ENCODE measurements at regions not wholly inside any gene's neighbourhood (a gene's known extent, or its start where the extent isn't known, plus 50 kb on each side); places are given as distances from the start of the nearest gene placed in this dataset.

DNA sequence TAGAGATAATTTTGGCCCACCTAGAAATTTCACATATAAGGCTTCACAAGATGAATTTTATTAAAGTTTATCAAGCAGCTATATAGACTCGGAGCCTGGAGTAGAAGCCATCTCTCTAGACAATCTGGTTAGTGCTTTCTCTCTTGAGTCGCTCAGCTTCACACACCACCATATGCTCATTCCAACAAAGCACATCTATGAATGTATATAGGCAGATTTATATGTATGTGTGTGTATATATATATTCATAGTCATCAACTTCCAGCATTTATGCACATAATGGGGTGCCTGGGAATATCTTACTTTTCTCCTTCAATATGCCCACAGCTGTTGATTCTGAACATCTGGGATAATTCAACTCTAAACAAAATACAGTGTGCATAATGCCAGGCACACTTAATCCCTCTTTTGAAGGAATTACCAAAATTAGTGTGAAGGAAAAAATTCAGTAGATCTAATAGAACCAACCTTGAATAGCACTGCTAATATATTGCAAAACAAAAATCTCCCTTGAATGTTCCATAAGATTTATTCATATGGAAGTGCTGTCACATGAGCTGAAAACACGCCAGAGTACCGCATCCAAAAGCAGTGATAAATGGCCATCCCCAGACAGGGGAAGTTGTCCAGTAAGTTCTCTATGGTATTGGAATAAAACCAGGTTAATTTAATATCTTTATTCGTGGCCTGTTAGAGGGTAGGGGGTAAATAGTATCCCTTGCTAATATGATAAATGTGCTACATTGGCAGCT lies 56.0 kb upstream of the MOCS2 start:
- H3K9ac ChIP-seq (ENCODE audit: low read length), result no peak overlapping the region
- H3K4me2 ChIP-seq (ENCODE audit: low read length), result no peak overlapping the region
- no peaks in the 10 kb centered on the region for H3K36me3 ChIP-seq (ENCODE audit: insufficient read depth, low read length)
- no peaks in the 10 kb centered on the region for H3F3A ChIP-seq (ENCODE audit: insufficient read depth, low read length)
- no peaks in the 10 kb centered on the region for H3K4me1 ChIP-seq (ENCODE audit: insufficient read depth, low read length, severe bottlenecking)
- no peaks in the 10 kb centered on the region for H4K20me1 ChIP-seq (ENCODE audit: insufficient read depth, low read length)
- no peak overlapping the region for H3K4me3 ChIP-seq (ENCODE audit: low read depth, low read length, poor library complexity, severe bottlenecking)
- H3K79me2 ChIP-seq (ENCODE audit: insufficient read depth, low read length), result no peaks in the 10 kb centered on the region
- H3K9me2 ChIP-seq (ENCODE audit: low read depth, low read length), result no peaks in the 10 kb centered on the region
- no peaks in the 10 kb centered on the region for H3K9me3 ChIP-seq (ENCODE audit: low read length)
- H3K27ac ChIP-seq (ENCODE audit: low read depth, low read length, poor library complexity, severe bottlenecking), result no peak overlapping the region
- no peaks in the 10 kb centered on the region for H3K27me3 ChIP-seq (ENCODE audit: insufficient read depth, low read length)
- no peak overlapping the region for H2AFZ ChIP-seq (ENCODE audit: low read length)
- no peak for TF ChIP-seq EZH2 (IDR thresholded peaks at IDR 0.05; ENCODE audit: borderline replicate concordance, low read length)
- TF ChIP-seq, protein P1, sequence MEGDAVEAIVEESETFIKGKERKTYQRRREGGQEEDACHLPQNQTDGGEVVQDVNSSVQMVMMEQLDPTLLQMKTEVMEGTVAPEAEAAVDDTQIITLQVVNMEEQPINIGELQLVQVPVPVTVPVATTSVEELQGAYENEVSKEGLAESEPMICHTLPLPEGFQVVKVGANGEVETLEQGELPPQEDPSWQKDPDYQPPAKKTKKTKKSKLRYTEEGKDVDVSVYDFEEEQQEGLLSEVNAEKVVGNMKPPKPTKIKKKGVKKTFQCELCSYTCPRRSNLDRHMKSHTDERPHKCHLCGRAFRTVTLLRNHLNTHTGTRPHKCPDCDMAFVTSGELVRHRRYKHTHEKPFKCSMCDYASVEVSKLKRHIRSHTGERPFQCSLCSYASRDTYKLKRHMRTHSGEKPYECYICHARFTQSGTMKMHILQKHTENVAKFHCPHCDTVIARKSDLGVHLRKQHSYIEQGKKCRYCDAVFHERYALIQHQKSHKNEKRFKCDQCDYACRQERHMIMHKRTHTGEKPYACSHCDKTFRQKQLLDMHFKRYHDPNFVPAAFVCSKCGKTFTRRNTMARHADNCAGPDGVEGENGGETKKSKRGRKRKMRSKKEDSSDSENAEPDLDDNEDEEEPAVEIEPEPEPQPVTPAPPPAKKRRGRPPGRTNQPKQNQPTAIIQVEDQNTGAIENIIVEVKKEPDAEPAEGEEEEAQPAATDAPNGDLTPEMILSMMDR (IDR thresholded peaks at IDR 0.05; ENCODE audit: low read length), result no peak

DNA sequence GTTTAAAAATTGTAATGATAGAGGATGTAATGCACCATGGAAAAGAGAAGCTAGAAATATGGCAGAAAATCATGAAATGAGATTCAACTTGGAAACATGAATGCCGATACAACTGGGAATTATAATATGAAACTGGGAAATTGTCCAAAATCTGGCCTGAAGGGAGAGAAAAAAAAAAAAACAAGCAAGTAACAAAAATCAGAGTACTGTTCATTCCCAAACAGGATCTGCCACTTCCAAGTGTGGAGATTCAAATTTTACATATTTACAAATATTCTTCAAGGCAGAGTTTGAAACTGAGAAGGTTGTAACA lies 56.6 kb upstream of the MOCS2 start:
- Histone ChIP-seq H4K20me1 (ENCODE audit: insufficient read depth, low read length) (no peaks in the 10 kb centered on the region), H3K9me3 (ENCODE audit: low read length) (no peaks in the 10 kb centered on the region), H3K9me2 (ENCODE audit: low read depth, low read length) (no peaks in the 10 kb centered on the region), H3K9ac (ENCODE audit: low read length) (no peak overlapping the region), H3F3A (ENCODE audit: insufficient read depth, low read length) (no peaks in the 10 kb centered on the region), H2AFZ (ENCODE audit: low read length) (no peak overlapping the region), H3K27me3 (ENCODE audit: insufficient read depth, low read length) (no peaks in the 10 kb centered on the region), H3K4me2 (ENCODE audit: low read length) (no peak overlapping the region), H3K36me3 (ENCODE audit: insufficient read depth, low read length) (no peaks in the 10 kb centered on the region), H3K79me2 (ENCODE audit: insufficient read depth, low read length) (no peaks in the 10 kb centered on the region), H3K27ac (ENCODE audit: low read depth, low read length, poor library complexity, severe bottlenecking) (no peak overlapping the region), H3K4me3 (ENCODE audit: low read depth, low read length, poor library complexity, severe bottlenecking) (no peak overlapping the region), H3K4me1 (ENCODE audit: insufficient read depth, low read length, severe bottlenecking) (no peaks in the 10 kb centered on the region)
- no peak for TF ChIP-seq EZH2 (IDR thresholded peaks at IDR 0.05; ENCODE audit: borderline replicate concordance, low read length)
- TF ChIP-seq, protein P1 (IDR thresholded peaks at IDR 0.05; ENCODE audit: low read length), result no peak

DNA sequence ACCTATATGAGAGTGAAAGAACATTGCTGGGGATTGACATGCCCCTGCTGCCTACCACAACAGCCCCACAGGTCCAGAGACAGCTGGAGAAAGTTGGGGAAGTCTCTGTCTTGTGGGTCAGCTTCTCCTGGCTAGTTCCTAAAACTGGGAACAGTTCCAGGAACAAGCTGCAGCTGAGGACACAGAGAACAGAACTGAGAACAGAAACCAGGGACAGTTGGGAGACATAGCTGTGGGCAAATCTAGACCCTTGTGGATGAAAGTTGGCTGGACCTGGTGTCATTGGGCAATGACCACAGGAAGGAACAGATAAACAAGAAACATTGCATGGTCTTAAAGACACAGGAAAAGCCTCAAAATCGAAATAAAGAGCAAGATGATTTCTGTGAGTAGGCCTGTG lies 58.3 kb upstream of the MOCS2 start:
- no peaks in the 10 kb centered on the region for H3K79me2 ChIP-seq (ENCODE audit: insufficient read depth, low read length)
- H3K9me3 ChIP-seq (ENCODE audit: low read length), result no peaks in the 10 kb centered on the region
- no peaks in the 10 kb centered on the region for H3K27me3 ChIP-seq (ENCODE audit: insufficient read depth, low read length)
- no peak overlapping the region for H3K9ac ChIP-seq (ENCODE audit: low read length)
- H2AFZ ChIP-seq (ENCODE audit: low read length), result no peak overlapping the region
- H3K9me2 ChIP-seq (ENCODE audit: low read depth, low read length), result no peaks in the 10 kb centered on the region
- no peaks in the 10 kb centered on the region for H3K4me1 ChIP-seq (ENCODE audit: insufficient read depth, low read length, severe bottlenecking)
- H3F3A ChIP-seq (ENCODE audit: insufficient read depth, low read length), result no peaks in the 10 kb centered on the region
- H3K4me2 ChIP-seq (ENCODE audit: low read length), result no peak overlapping the region
- no peaks in the 10 kb centered on the region for H3K36me3 ChIP-seq (ENCODE audit: insufficient read depth, low read length)
- H3K27ac ChIP-seq (ENCODE audit: low read depth, low read length, poor library complexity, severe bottlenecking), result no peak overlapping the region
- H3K4me3 ChIP-seq (ENCODE audit: low read depth, low read length, poor library complexity, severe bottlenecking), result no peak overlapping the region
- TF ChIP-seq, protein P1 (IDR thresholded peaks at IDR 0.05; ENCODE audit: low read length), result no peak
- no peak for TF ChIP-seq EZH2 (IDR thresholded peaks at IDR 0.05; ENCODE audit: borderline replicate concordance, low read length)
- no peaks in the 10 kb centered on the region for H4K20me1 ChIP-seq (ENCODE audit: insufficient read depth, low read length)
